HG02678 (cell line): ENCODE measurements at regions not wholly inside any gene's neighbourhood (a gene's known extent, or its start where the extent isn't known, plus 50 kb on each side); places are given as distances from the start of the nearest gene placed in this dataset.
A peak's percentile ranks its signal among the peaks of the same experiment; 100 is the strongest.

Experiments used
- ATAC-seq: cut with Tn5 transposase; IDR thresholded peaks from one replicate; pipeline ENCODE4 v1.9.1; 2021; ENCODE audit warnings: mild to moderate bottlenecking, moderate library complexity; ENCODE audit not compliant: unreplicated experiment

DNA sequence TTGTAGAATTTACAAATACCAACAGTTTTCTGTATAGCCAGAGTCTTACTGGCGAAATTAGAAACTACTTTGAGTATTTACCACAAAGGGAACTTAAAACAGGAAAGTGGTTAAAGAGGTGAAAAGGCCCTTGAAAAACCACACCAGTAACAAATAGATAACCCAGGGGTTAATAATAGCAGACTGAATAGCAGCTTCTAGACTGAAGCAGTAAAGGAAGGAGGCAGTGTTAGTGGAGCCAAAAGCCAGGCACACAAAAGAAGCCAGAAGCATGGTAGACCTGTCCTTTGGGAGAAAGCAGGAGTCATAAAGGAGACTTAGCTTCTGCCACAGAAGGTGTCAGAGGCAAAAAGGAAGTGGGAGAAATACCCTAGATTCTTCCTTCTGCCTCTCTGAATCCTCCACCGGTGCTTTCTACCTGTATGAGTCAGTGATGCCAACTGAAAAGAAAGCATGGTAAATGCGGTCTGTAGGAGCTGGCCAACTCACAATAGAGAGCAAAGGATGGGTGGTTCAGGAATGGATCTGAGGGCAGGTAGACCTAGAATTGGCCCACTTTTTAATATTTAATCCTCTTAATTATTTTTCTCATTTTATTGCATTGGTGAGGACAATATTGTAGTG is 97.3 kb downstream of the ARL6IP6 start:
- ATAC-seq = peak; percentile 63

- no peak for ATAC-seq
These were observed 96.1 kb downstream of the ARL6IP6 start for GRCh38 chr2:152814475-152815030.

GRCh38 chr2:152813351-152813750 is 94.9 kb downstream of the ARL6IP6 start:
- ATAC-seq = no peak
